ENCODE measurements at regions not wholly inside any gene's neighbourhood (a gene's known extent, or its start where the extent isn't known, plus 50 kb on each side); places are given as distances from the start of the nearest gene placed in this dataset.

- H3K4me2 ChIP-seq, result no peak overlapping the region
- no peak overlapping the region for H3K4me3 ChIP-seq
- Mint-ChIP-seq H3K27ac (no peak overlapping the region), H3K9me3 (peaks cover 7% of the 10 kb centered on the region; the same call in 2 of the 3 replicates), H3K27me3 (ENCODE audit: insufficient read depth, low read depth, poor library complexity) (no peaks in the 10 kb centered on the region), H3K36me3 (ENCODE audit: low read depth) (peaks cover 12% of the 10 kb centered on the region; the same call in 2 of the 3 replicates), H3K4me1 (peaks cover 6% of the 10 kb centered on the region; the same call in 1 of the 3 replicates), H3K4me3 (no peak overlapping the region)
- no peaks in the 10 kb centered on the region for H3K27me3 ChIP-seq (ENCODE audit: insufficient read depth)
- H4K20me1 ChIP-seq (replicated peaks; ENCODE audit: insufficient read depth), result no peaks in the 10 kb centered on the region
- H3K9me2 ChIP-seq (ENCODE audit: insufficient read depth), result peaks cover 6% of the 10 kb centered on the region; the same call in 1 of the 2 replicates
- H3K36me3 ChIP-seq (ENCODE audit: insufficient read depth), result no peaks in the 10 kb centered on the region
- no peaks in the 10 kb centered on the region; the same call in 1 of the 2 replicates for H3K4me1 ChIP-seq (ENCODE audit: insufficient read depth)
- no peak overlapping the region for H2AFZ ChIP-seq
- 0 out of 2 replicates have a peak overlapping the region, but pooled peaks have one; percentile 33 for H3K27ac ChIP-seq (ENCODE audit: low read depth)
- no peaks in the 10 kb centered on the region for H3F3A ChIP-seq (replicated peaks; ENCODE audit: low read depth)
- no peak for TF ChIP-seq POLR2AphosphoS5 (IDR thresholded peaks at IDR 0.05; ENCODE audit: low read depth)
- no peak for TF ChIP-seq EZH2 (IDR thresholded peaks at IDR 0.05; ENCODE audit: low read depth, unreplicated experiment)
- peak; percentile 17; the same call in 1 of the 2 replicates for TF ChIP-seq NANOG (IDR thresholded peaks at IDR 0.05; ENCODE audit: borderline replicate concordance)
- no peak for TF ChIP-seq STAT1 (IDR thresholded peaks at IDR 0.05; ENCODE audit: unreplicated experiment)
- TF ChIP-seq ETS1 (IDR thresholded peaks at IDR 0.05), result 0 out of 2 replicates have a peak, but pooled peaks have one; percentile 40
- no peaks in the 10 kb centered on the region for H3K79me2 ChIP-seq (replicated peaks; ENCODE audit: insufficient read depth)
- no peak for ATAC-seq
- peak; percentile 15 for DNase-seq (ENCODE audit: low spot score)
Observed at GRCh38 chr4:95701500-95702170, 138.3 kb upstream of the PDHA2 start.

GRCh38 chr4:95694411-95694810 is 145.5 kb upstream of the PDHA2 start:
- no peak overlapping the region for H2AFZ ChIP-seq
- ATAC-seq, result no peak
- Mint-ChIP-seq H3K27me3 (ENCODE audit: insufficient read depth, low read depth, poor library complexity) (no peaks in the 10 kb centered on the region), H3K27ac (no peak overlapping the region), H3K4me1 (no peaks in the 10 kb centered on the region), H3K4me3 (no peak overlapping the region), H3K36me3 (ENCODE audit: low read depth) (peaks cover 8% of the 10 kb centered on the region), H3K9me3 (peaks cover 10% of the 10 kb centered on the region; the same call in 2 of the 3 replicates)
- no peak overlapping the region for H3K4me2 ChIP-seq
- no peak overlapping the region for H3K4me3 ChIP-seq
- no peak overlapping the region for H3K27ac ChIP-seq (ENCODE audit: low read depth)
- H3F3A ChIP-seq (replicated peaks; ENCODE audit: low read depth), result no peaks in the 10 kb centered on the region
- DNase-seq (ENCODE audit: low spot score), result no peak
- no peaks in the 10 kb centered on the region for H4K20me1 ChIP-seq (replicated peaks; ENCODE audit: insufficient read depth)
- H3K79me2 ChIP-seq (replicated peaks; ENCODE audit: insufficient read depth), result no peaks in the 10 kb centered on the region
- no peaks in the 10 kb centered on the region for H3K4me1 ChIP-seq (ENCODE audit: insufficient read depth)
- H3K36me3 ChIP-seq (ENCODE audit: insufficient read depth), result no peaks in the 10 kb centered on the region
- H3K27me3 ChIP-seq (ENCODE audit: insufficient read depth), result no peaks in the 10 kb centered on the region
- TF ChIP-seq JUNB (IDR thresholded peaks at IDR 0.05; ENCODE audit: unreplicated experiment), result no peak
- no peak for TF ChIP-seq CREB1 (CRISPR knock-in tag; IDR thresholded peaks at IDR 0.05; ENCODE audit: low read depth)
- TF ChIP-seq EZH2 (IDR thresholded peaks at IDR 0.05; ENCODE audit: low read depth, unreplicated experiment), result no peak
- TF ChIP-seq ZNF331 (CRISPR knock-in tag; IDR thresholded peaks at IDR 0.05; ENCODE audit: low read depth), result no peak
- TF ChIP-seq ETS1 (IDR thresholded peaks at IDR 0.05), result no peak
- no peaks in the 10 kb centered on the region for H3K9me2 ChIP-seq (ENCODE audit: insufficient read depth)
